IMR-90 (cell line): ENCODE measurements at regions not wholly inside any gene's neighbourhood (a gene's known extent, or its start where the extent isn't known, plus 50 kb on each side); places are given as distances from the start of the nearest gene placed in this dataset.

Experiments
- CHD1 ChIP-seq: IDR thresholded peaks from 2 replicates; pipeline ENCODE4 v1.6.1; 2012; ENCODE audit warnings: low read depth, low read length, improper control_type of control experiment
- CTCF ChIP-seq: conservative IDR thresholded peaks from 2 replicates; pipeline ENCODE4 v1.5.1; 2012; ENCODE audit warnings: mild to moderate bottlenecking, low read depth, low read length, improper control_type of control experiment
- MXI1 ChIP-seq: IDR thresholded peaks from 2 replicates; pipeline ENCODE4 v1.6.1; 2012; ENCODE audit warnings: low read depth, mild to moderate bottlenecking, low read length, moderate library complexity, borderline replicate concordance
- POLR2A ChIP-seq: IDR thresholded peaks from 2 replicates; pipeline ENCODE4 v1.6.1; 2012; ENCODE audit warnings: mild to moderate bottlenecking, low read depth, low read length
- USF2 ChIP-seq: fragments of 150-350 bp; IDR thresholded peaks from 2 replicates; pipeline ENCODE4 v1.6.1; 2017; ENCODE audit warnings: mild to moderate bottlenecking, antibody characterized with exemption, low read length, low read depth

DNA sequence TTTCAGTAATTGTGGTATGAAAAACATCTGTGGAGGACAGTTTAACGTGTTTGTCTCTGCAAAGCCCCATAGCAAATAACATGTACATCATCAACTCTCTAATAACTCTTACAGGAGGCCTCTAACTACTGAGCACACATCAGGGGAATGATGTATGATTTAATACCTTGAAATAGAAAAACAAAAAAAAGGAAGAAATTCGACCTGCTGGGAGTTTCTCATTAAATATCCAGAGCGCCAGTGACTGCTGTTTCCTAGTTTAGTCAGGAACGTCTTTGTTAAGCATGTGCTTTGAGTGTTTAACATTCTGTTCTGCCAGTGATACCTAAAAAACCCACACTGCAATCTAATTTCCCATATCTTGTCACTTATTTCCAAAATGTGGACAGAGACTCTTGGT, 235.4 kb downstream of the PCDH20 start:
- no peak for TF ChIP-seq CTCF
- no peak for TF ChIP-seq USF2
- no peak for TF ChIP-seq MXI1
- TF ChIP-seq POLR2A, result no peak
- TF ChIP-seq CHD1, result no peak
